ENCODE measurements at regions not wholly inside any gene's neighbourhood (a gene's known extent, or its start where the extent isn't known, plus 50 kb on each side); places are given as distances from the start of the nearest gene placed in this dataset.
A peak's percentile ranks its signal among the peaks of the same experiment; 100 is the strongest.

GRCh38 chr5:102681403-102681983, 73.6 kb upstream of the PAM start:
- H3K27ac ChIP-seq (ENCODE audit: insufficient read depth, low read depth, low read length) = no peak overlapping the region
- H3K9ac ChIP-seq (replicated peaks; ENCODE audit: extremely low read depth, insufficient read depth, low read length) = no peak overlapping the region
- FAIRE-seq = peak; percentile 91

More at GRCh38 chr5:102681403-102681983, 73.6 kb upstream of the PAM start:
- TF ChIP-seq FOS (IDR thresholded peaks at IDR 0.05; ENCODE audit: borderline replicate concordance, insufficient read depth, low read length) = no peak
- TF ChIP-seq POLR2AphosphoS5 (IDR thresholded peaks at IDR 0.05; ENCODE audit: insufficient read depth, low read depth, low read length) = no peak
- peak; percentile 34 for TF ChIP-seq GATA2 (IDR thresholded peaks at IDR 0.05; ENCODE audit: insufficient read depth, insufficient read length, low read depth, low read length)
- peak; percentile 83 to 86 for TF ChIP-seq CTCF (IDR thresholded peaks at IDR 0.05; ENCODE audit: extremely low read depth in 1 of 2, insufficient read depth in 1 of 2, low read depth in 1 of 2, low read length in 2 of 2)
- TF ChIP-seq MYC (IDR thresholded peaks at IDR 0.05; ENCODE audit: low read depth, low read length) = no peak
- Histone ChIP-seq H3K4me3 (replicated peaks in 1 of 3; ENCODE audit: insufficient read depth in 1 of 3, low read depth in 1 of 3, low read length in 3 of 3) (no peak overlapping the region), H3K4me2 (ENCODE audit: insufficient read depth, low read length) (no peak overlapping the region), H4K20me1 (replicated peaks; ENCODE audit: control insufficient read depth, extremely low read depth, insufficient read depth, low read length) (no peaks in the 10 kb centered on the region), H3K4me1 (ENCODE audit: control insufficient read depth, extremely low read depth, insufficient read depth, low read length) (no peaks in the 10 kb centered on the region), H3K27me3 (ENCODE audit: control insufficient read depth in 2 of 2, insufficient read depth in 2 of 2, low read length in 2 of 2) (peaks cover 4 to 8% of the 10 kb centered on the region in 2 experiments), H3K79me2 (ENCODE audit: control insufficient read depth, insufficient read depth, low read length) (no peaks in the 10 kb centered on the region), H2AFZ (ENCODE audit: low read depth, low read length) (no peak overlapping the region), H3K9me3 (replicated peaks; ENCODE audit: control insufficient read depth, insufficient read depth, low read length) (no peaks in the 10 kb centered on the region), H3K9me1 (replicated peaks; ENCODE audit: control insufficient read depth, extremely low read depth, insufficient read depth, low read length) (no peaks in the 10 kb centered on the region), H3K36me3 (ENCODE audit: control insufficient read depth in 2 of 2, extremely low read depth in 1 of 2, insufficient read depth in 2 of 2, low read length in 2 of 2) (no peaks in the 10 kb centered on the region)
- no TSS peak for BruUV-seq (replicated peaks)
- ChIA-PET CTCF (interaction anchor here (0.5 to 2.6 kb wide), 79 partner anchors 9 to 544 kb away, joined by 3 to 69 read pairs (median 5); partner anchors contain the start of genes GIN1, PAM and PPIP5K2), POLR2A (no interaction called here)
- dilution Hi-C loops (cut with MboI; ENCODE audit: extremely low pct_ligation_motif_present, low sequenced_read_pairs) = no loop called here
- DNase-seq (ENCODE audit: low read depth, low spot score) = peak; percentile 85
- intact Hi-C loops (cut with micrococcal nuclease) = loop anchor here (1.0 to 5.0 kb wide), 9 partner anchors 73 to 543 kb away; partner anchors contain the start of gene PAM
